ENCODE measurements at regions not wholly inside any gene's neighbourhood (a gene's known extent, or its start where the extent isn't known, plus 50 kb on each side); places are given as distances from the start of the nearest gene placed in this dataset.

DNA sequence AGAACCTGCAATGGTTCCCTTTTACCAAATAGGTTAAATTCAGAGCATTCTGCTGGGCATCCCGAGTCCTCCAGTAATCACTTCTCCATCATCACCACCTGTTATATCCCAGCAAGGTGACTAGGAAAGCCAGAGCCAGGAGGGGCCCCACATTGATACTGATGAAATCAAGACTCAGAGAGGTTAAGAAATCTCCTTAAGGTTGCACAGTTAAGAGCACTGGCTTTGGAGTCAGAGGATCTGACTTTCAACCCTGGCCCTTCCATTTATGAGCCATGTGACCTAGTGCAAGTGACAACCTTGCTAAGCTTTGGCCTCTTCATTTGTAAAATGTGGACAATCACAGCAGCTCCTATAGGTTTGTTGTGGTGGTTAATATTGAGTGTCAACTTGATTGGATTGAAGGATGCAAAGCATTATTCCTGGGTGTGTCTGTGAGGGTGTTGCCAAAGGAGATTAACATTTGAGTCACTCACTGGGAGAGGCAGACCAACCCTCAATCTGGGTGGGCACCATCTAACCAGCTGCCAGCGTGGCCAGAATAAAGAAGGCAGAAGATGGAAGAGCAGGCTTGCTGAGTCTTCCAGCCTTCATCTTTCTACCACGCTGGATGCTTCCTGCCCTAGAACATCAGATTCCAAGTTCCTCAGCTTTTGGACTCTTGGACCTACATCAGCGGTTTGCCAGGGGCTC is 194.2 kb upstream of the ASIC2 start:
- Histone ChIP-seq H4K20me1 (replicated peaks; ENCODE audit: control insufficient read depth, extremely low read depth, insufficient read depth, low read length) (no peaks in the 10 kb centered on the region), H3K4me3 (replicated peaks in 1 of 3; ENCODE audit: insufficient read depth in 1 of 3, low read depth in 1 of 3, low read length in 3 of 3) (no peak overlapping the region), H3K27me3 (ENCODE audit: control insufficient read depth in 2 of 2, insufficient read depth in 2 of 2, low read length in 2 of 2) (no peaks in the 10 kb centered on the region), H3K27ac (ENCODE audit: insufficient read depth, low read depth, low read length) (no peak overlapping the region), H3K4me1 (ENCODE audit: control insufficient read depth, extremely low read depth, insufficient read depth, low read length) (no peaks in the 10 kb centered on the region), H3K79me2 (ENCODE audit: control insufficient read depth, insufficient read depth, low read length) (no peaks in the 10 kb centered on the region), H3K36me3 (ENCODE audit: control insufficient read depth in 2 of 2, extremely low read depth in 1 of 2, insufficient read depth in 2 of 2, low read length in 2 of 2) (no peaks in the 10 kb centered on the region), H3K9me1 (replicated peaks; ENCODE audit: control insufficient read depth, extremely low read depth, insufficient read depth, low read length) (no peaks in the 10 kb centered on the region), H3K9me3 (replicated peaks; ENCODE audit: control insufficient read depth, insufficient read depth, low read length) (no peaks in the 10 kb centered on the region), H3K9ac (replicated peaks; ENCODE audit: extremely low read depth, insufficient read depth, low read length) (no peak overlapping the region), H2AFZ (ENCODE audit: low read depth, low read length) (no peak overlapping the region), H3K4me2 (ENCODE audit: insufficient read depth, low read length) (no peak overlapping the region)
- no TSS peak for BruUV-seq (replicated peaks)
- POLR2A ChIA-PET, result no interaction called here
- CTCF ChIA-PET, result no interaction called here
- intact Hi-C loops (cut with micrococcal nuclease) (no loop called here), dilution Hi-C loops (cut with MboI; ENCODE audit: extremely low pct_ligation_motif_present, low sequenced_read_pairs) (no loop called here)
- FAIRE-seq (no peak), DNase-seq (ENCODE audit: low read depth, low spot score) (no peak)
- no peak for TF ChIP-seq POLR2AphosphoS5 (IDR thresholded peaks at IDR 0.05; ENCODE audit: insufficient read depth, low read depth, low read length)
- TF ChIP-seq, protein P1, sequence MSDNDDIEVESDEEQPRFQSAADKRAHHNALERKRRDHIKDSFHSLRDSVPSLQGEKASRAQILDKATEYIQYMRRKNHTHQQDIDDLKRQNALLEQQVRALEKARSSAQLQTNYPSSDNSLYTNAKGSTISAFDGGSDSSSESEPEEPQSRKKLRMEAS (IDR thresholded peaks at IDR 0.05; ENCODE audit: insufficient read depth, insufficient read length), result no peak

DNA sequence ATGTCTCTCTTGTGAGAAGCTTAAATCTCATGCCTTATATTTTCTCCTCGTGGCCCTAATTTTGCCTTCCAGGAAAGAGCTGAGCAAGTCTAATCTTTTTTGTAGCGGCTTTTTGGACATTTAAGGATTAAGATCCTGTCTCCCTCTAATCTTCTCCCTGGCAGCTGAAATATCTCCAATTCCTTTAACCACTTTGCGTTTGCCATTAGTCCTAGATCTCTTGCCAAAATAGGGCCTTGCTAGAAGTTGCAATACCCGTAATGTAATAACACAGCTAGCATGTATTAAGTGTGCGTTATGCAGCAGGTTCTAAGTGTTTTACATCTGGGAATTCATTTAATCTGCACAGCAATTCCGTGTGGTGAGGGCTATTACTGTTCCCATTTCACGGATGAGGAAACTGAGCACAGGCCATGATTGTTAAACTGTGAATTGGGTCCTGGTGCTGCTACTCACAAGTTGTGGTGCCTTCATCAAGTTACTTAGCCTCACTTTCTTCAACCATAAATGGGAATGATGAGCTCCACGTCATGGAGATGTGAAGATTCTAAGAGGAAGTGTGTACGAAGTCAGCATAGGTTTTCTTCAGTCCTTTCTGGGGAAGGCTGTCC is 198.9 kb upstream of the ASIC2 start:
- Histone ChIP-seq H3K9ac (replicated peaks; ENCODE audit: extremely low read depth, insufficient read depth, low read length) (no peak overlapping the region), H3K4me1 (ENCODE audit: control insufficient read depth, extremely low read depth, insufficient read depth, low read length) (no peaks in the 10 kb centered on the region), H4K20me1 (replicated peaks; ENCODE audit: control insufficient read depth, extremely low read depth, insufficient read depth, low read length) (no peaks in the 10 kb centered on the region), H3K4me2 (ENCODE audit: insufficient read depth, low read length) (no peak overlapping the region), H3K79me2 (ENCODE audit: control insufficient read depth, insufficient read depth, low read length) (no peaks in the 10 kb centered on the region), H3K9me3 (replicated peaks; ENCODE audit: control insufficient read depth, insufficient read depth, low read length) (no peaks in the 10 kb centered on the region), H3K9me1 (replicated peaks; ENCODE audit: control insufficient read depth, extremely low read depth, insufficient read depth, low read length) (no peaks in the 10 kb centered on the region), H3K27me3 (ENCODE audit: control insufficient read depth in 2 of 2, insufficient read depth in 2 of 2, low read length in 2 of 2) (no peaks in the 10 kb centered on the region), H3K27ac (ENCODE audit: insufficient read depth, low read depth, low read length) (no peak overlapping the region), H2AFZ (ENCODE audit: low read depth, low read length) (no peak overlapping the region), H3K36me3 (ENCODE audit: control insufficient read depth in 2 of 2, extremely low read depth in 1 of 2, insufficient read depth in 2 of 2, low read length in 2 of 2) (no peaks in the 10 kb centered on the region), H3K4me3 (replicated peaks in 1 of 3; ENCODE audit: insufficient read depth in 1 of 3, low read depth in 1 of 3, low read length in 3 of 3) (no peak overlapping the region)
- FAIRE-seq (no peak), DNase-seq (ENCODE audit: low read depth, low spot score) (no peak)
- dilution Hi-C loops (cut with MboI; ENCODE audit: extremely low pct_ligation_motif_present, low sequenced_read_pairs) (no loop called here), intact Hi-C loops (cut with micrococcal nuclease) (no loop called here)
- CTCF ChIA-PET, result no interaction called here
- POLR2A ChIA-PET, result no interaction called here
- TF ChIP-seq POLR2AphosphoS5 (IDR thresholded peaks at IDR 0.05; ENCODE audit: insufficient read depth, low read depth, low read length) (no peak), POLR2A (IDR thresholded peaks at IDR 0.05; ENCODE audit: low read depth, low read length) (no peak), JUN (IDR thresholded peaks at IDR 0.05; ENCODE audit: borderline replicate concordance, insufficient read depth, insufficient read length, low read depth) (no peak), EZH2 (IDR thresholded peaks at IDR 0.05; ENCODE audit: borderline replicate concordance, low read depth, low read length, severe bottlenecking) (no peak), GATA2 (IDR thresholded peaks at IDR 0.05; ENCODE audit: insufficient read depth, insufficient read length, low read depth, low read length) (no peak), MYC (IDR thresholded peaks at IDR 0.05; ENCODE audit: low read depth, low read length) (no peak), FOS (IDR thresholded peaks at IDR 0.05; ENCODE audit: borderline replicate concordance, insufficient read depth, low read length) (no peak)
- TF ChIP-seq, protein P1 (IDR thresholded peaks at IDR 0.05; ENCODE audit: insufficient read depth, insufficient read length), result no peak
- TF ChIP-seq, protein P2, sequence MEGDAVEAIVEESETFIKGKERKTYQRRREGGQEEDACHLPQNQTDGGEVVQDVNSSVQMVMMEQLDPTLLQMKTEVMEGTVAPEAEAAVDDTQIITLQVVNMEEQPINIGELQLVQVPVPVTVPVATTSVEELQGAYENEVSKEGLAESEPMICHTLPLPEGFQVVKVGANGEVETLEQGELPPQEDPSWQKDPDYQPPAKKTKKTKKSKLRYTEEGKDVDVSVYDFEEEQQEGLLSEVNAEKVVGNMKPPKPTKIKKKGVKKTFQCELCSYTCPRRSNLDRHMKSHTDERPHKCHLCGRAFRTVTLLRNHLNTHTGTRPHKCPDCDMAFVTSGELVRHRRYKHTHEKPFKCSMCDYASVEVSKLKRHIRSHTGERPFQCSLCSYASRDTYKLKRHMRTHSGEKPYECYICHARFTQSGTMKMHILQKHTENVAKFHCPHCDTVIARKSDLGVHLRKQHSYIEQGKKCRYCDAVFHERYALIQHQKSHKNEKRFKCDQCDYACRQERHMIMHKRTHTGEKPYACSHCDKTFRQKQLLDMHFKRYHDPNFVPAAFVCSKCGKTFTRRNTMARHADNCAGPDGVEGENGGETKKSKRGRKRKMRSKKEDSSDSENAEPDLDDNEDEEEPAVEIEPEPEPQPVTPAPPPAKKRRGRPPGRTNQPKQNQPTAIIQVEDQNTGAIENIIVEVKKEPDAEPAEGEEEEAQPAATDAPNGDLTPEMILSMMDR (IDR thresholded peaks at IDR 0.05; ENCODE audit: extremely low read depth in 1 of 2, insufficient read depth in 1 of 2, low read depth in 1 of 2, low read length in 2 of 2), result no peak
- no TSS peak for BruUV-seq (replicated peaks)

Data from endothelial cell of umbilical vein (primary cell).